ENCODE measurements at regions not wholly inside any gene's neighbourhood (a gene's known extent, or its start where the extent isn't known, plus 50 kb on each side); places are given as distances from the start of the nearest gene placed in this dataset.

DNA sequence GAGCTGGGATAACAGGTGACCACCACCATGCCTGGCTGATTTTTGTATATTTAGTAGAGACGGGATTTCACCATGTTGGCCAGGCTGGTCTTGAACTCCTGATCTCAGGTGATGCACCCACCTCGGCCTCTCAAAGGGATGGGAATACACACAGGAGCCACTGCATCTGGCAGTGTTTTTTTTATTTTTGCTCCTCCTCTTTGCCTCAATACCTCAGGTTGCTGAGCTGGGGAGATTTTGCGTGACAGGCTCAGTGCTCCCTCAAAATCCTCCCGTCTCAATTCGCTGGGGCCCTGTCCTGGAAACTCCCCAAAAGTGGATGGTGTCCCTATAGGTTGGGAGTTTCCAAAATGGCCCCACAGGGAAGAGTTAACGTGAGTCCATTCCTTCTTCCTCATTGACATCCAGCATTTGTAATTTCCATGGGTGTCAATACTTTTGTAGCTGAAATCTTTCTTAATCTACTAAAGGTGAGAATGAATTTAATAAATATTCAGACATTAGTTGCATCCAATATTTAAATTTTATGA, 71.8 kb downstream of the GGTLC2 start:
- peaks cover 0 to 3% (median 0%) of the 10 kb centered on the region in 3 donors for H3K4me1 ChIP-seq
- TF ChIP-seq, protein P1, sequence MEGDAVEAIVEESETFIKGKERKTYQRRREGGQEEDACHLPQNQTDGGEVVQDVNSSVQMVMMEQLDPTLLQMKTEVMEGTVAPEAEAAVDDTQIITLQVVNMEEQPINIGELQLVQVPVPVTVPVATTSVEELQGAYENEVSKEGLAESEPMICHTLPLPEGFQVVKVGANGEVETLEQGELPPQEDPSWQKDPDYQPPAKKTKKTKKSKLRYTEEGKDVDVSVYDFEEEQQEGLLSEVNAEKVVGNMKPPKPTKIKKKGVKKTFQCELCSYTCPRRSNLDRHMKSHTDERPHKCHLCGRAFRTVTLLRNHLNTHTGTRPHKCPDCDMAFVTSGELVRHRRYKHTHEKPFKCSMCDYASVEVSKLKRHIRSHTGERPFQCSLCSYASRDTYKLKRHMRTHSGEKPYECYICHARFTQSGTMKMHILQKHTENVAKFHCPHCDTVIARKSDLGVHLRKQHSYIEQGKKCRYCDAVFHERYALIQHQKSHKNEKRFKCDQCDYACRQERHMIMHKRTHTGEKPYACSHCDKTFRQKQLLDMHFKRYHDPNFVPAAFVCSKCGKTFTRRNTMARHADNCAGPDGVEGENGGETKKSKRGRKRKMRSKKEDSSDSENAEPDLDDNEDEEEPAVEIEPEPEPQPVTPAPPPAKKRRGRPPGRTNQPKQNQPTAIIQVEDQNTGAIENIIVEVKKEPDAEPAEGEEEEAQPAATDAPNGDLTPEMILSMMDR (IDR thresholded peaks at IDR 0.05) = no peak
- H3K27ac ChIP-seq = no peak overlapping the region
- FAIRE-seq (no peak), ATAC-seq (no peak), DNase-seq (no peak)
- H3K4me3 ChIP-seq = no peak overlapping the region
- 82 to 88% methylated on average over 6 of the region's 6 CpGs for WGBS, 2 donors
- peaks cover 0 to 3% (median 0%) of the 10 kb centered on the region in 4 donors for H3K27me3 ChIP-seq
- no peaks in the 10 kb centered on the region for H3K36me3 ChIP-seq
- H3K9me3 ChIP-seq = no peaks in the 10 kb centered on the region
- intact Hi-C loops (cut with DNase I) = no loop called here

DNA sequence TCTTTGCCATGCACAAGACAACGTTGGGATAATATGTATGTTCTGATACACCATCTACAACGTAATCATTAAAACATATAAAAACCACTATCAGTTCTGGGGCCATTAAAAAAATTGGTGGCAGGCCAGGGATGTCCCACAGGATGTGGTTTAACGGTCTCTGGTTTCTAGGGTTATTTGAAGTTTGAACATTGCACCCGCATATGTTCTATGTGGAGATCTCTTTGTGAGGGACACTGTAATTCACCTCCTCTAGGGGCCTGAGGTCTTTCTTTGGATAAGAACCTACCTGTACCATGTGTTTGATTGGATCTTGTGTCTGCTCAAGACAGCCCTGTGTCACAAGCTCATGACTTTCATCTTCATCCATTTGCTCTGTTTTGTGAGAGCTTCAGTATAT, 73.2 kb downstream of the GGTLC2 start:
- Histone ChIP-seq H3K4me3 (no peak overlapping the region), H3K27me3 (peaks cover 0 to 3% (median 0%) of the 10 kb centered on the region in 4 donors), H3K9me3 (no peaks in the 10 kb centered on the region), H3K36me3 (no peaks in the 10 kb centered on the region), H3K4me1 (no peaks in the 10 kb centered on the region), H3K27ac (no peak overlapping the region)
- WGBS, 2 donors = 65 to 70% methylated on average over 4 of the region's 4 CpGs
- ATAC-seq (no peak), DNase-seq (no peak), FAIRE-seq (no peak)
- TF ChIP-seq, protein P1 (IDR thresholded peaks at IDR 0.05) = no peak
- intact Hi-C loops (cut with DNase I) = no loop called here

DNA sequence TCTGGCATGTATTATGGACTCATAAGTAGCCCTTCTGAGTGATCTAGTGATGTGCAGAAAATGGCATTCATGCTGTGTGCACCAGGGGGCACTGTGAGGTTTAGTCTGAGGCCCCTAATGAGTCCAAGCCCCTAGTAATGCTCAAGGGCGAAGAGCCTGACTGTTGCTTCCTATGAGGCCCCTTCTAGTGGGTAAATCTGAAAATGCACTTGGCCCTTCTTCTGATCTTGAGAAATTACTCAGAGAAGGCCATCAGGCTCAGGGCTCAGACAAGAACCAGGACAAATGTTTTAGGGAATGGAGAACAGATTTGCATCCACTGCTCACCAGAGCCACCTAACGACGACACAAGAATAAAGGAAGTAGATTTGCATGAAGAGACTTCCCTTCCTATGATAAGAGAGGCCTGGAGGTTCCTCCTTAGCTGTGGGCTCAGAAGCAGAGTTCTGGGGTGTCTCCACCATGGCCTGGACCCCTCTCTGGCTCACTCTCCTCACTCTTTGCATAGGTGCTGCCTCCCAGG, 75.8 kb downstream of the GGTLC2 start:
- H3K27ac ChIP-seq = peak overlapping the region in 2 of 4 donors; percentile 19 to 38
- intact Hi-C loops (cut with DNase I) = no loop called here
- TF ChIP-seq, protein P1 (IDR thresholded peaks at IDR 0.05) = no peak
- H3K4me3 ChIP-seq = no peak overlapping the region
- H3K9me3 ChIP-seq = no peaks in the 10 kb centered on the region
- DNase-seq (no peak), ATAC-seq (peak; percentile 48 to 89 (median 74)), FAIRE-seq (no peak)
- WGBS, 2 donors = 49 to 52% methylated on average over 3 of the region's 3 CpGs
- H3K36me3 ChIP-seq = no peaks in the 10 kb centered on the region
- peaks cover 0 to 3% (median 0%) of the 10 kb centered on the region in 4 donors for H3K27me3 ChIP-seq
- H3K4me1 ChIP-seq = no peaks in the 10 kb centered on the region

DNA sequence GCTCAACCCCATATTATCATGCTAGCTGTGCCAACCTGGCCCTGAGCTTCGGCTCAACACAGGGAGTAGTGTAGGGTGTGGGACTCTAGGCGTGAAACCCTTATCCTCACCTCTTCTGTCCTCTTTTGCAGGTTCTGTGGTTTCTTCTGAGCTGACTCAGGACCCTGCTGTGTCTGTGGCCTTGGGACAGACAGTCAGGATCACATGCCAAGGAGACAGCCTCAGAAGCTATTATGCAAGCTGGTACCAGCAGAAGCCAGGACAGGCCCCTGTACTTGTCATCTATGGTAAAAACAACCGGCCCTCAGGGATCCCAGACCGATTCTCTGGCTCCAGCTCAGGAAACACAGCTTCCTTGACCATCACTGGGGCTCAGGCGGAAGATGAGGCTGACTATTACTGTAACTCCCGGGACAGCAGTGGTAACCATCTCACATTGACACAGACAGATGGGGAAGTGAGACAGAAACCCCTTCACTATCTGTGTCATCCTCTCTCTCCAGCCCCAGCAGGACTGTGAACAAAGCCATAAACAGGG, 76.4 kb downstream of the GGTLC2 start:
- Histone ChIP-seq H3K36me3 (no peaks in the 10 kb centered on the region), H3K4me3 (no peak overlapping the region), H3K27me3 (peaks cover 0 to 3% (median 0%) of the 10 kb centered on the region in 4 donors), H3K9me3 (no peaks in the 10 kb centered on the region), H3K4me1 (no peaks in the 10 kb centered on the region), H3K27ac (peak overlapping the region in 2 of 4 donors; percentile 19 to 38)
- TF ChIP-seq, protein P1 (IDR thresholded peaks at IDR 0.05) = no peak
- no peak for DNase-seq
- intact Hi-C loops (cut with DNase I) = no loop called here
- 68 to 73% methylated on average over 6 of the region's 6 CpGs for WGBS, 2 donors
- ATAC-seq = peak in 3 of 4 donors; percentile 9 to 74 (median 72)
- FAIRE-seq = no peak
